IPS-NIHi7 (cell line): ENCODE measurements at regions not wholly inside any gene's neighbourhood (a gene's known extent, or its start where the extent isn't known, plus 50 kb on each side); places are given as distances from the start of the nearest gene placed in this dataset.
"Not testable (repeated sequence)": the region's sequence is repeated elsewhere in the genome, so short reads cannot be mapped to it uniquely, and the experiment has no call there.

ENCODE experiments used
- DNase-seq: peaks from one replicate; pipeline ENCODE4 v3.0.0; 2012; ENCODE audit warnings: mixed read lengths; ENCODE audit errors: extremely low spot score

- not testable (repeated sequence) for DNase-seq
These were observed 56.3 kb upstream of the DHRS4 start for GRCh38 chr14:23897291-23897690.

- DNase-seq: not testable (repeated sequence)
These were observed 55.2 kb upstream of the DHRS4 start for GRCh38 chr14:23898359-23898758.

- no peak for DNase-seq
These were observed 53.8 kb upstream of the DHRS4 start for GRCh38 chr14:23899788-23900187.

GRCh38 chr14:23903442-23903841 lies 50.1 kb upstream of the DHRS4 start:
- DNase-seq: no peak
